ENCODE measurements at regions not wholly inside any gene's neighbourhood (a gene's known extent, or its start where the extent isn't known, plus 50 kb on each side); places are given as distances from the start of the nearest gene placed in this dataset.

GRCh38 chrX:42437211-42437610, 340.8 kb downstream of the PPP1R2C start:
- Mint-ChIP-seq H3K36me3 (ENCODE audit: low read depth) (peaks cover 6% of the 10 kb centered on the region), H3K4me1 (no peaks in the 10 kb centered on the region), H3K9me3 (peaks cover 23% of the 10 kb centered on the region), H3K27me3 (ENCODE audit: low read depth, poor library complexity) (no peaks in the 10 kb centered on the region), H3K4me3 (no peak overlapping the region), H3K27ac (no peak overlapping the region)
- DNase-seq, result no peak
- no peak for TF ChIP-seq CTCF (IDR thresholded peaks at IDR 0.05)

GRCh38 chrX:42434458-42435166, 343.4 kb downstream of the PPP1R2C start:
- DNase-seq, result no peak
- no peak overlapping the region for H3K27ac Mint-ChIP-seq
- no peak overlapping the region for H3K4me3 Mint-ChIP-seq
- peaks cover 15% of the 10 kb centered on the region for H3K36me3 Mint-ChIP-seq (ENCODE audit: low read depth)
- no peaks in the 10 kb centered on the region for H3K27me3 Mint-ChIP-seq (ENCODE audit: low read depth, poor library complexity)
- TF ChIP-seq CTCF (IDR thresholded peaks at IDR 0.05), result no peak
- peaks cover 31% of the 10 kb centered on the region for H3K9me3 Mint-ChIP-seq
- peaks cover 10% of the 10 kb centered on the region for H3K4me1 Mint-ChIP-seq

GRCh38 chrX:42432552-42432951, 345.4 kb downstream of the PPP1R2C start:
- Mint-ChIP-seq H3K4me3 (no peak overlapping the region), H3K9me3 (peaks cover 27% of the 10 kb centered on the region), H3K36me3 (ENCODE audit: low read depth) (peaks cover 15% of the 10 kb centered on the region), H3K27me3 (ENCODE audit: low read depth, poor library complexity) (no peaks in the 10 kb centered on the region), H3K4me1 (peaks cover 10% of the 10 kb centered on the region), H3K27ac (no peak overlapping the region)
- no peak for DNase-seq
- no peak for TF ChIP-seq CTCF (IDR thresholded peaks at IDR 0.05)

DNA sequence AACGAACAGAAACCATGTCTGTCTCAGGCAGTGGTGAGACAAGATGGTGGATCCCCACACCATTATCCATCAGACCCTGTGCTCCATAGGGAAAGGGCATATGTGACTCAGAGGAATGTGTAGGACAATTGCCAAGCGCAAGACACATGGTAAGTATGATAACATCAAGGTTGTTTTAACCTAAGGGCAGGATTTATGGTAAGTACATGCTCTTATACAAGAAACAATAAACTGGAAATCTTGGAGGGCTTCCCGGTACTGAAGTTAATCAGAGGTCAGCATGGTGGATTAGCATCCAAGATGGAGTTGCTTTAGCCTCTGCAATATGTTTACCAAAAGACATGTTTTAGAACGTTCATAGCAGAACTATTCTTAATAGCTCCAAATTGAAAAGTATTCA, 355.0 kb downstream of the PPP1R2C start:
- peaks cover 7% of the 10 kb centered on the region for H3K4me1 Mint-ChIP-seq
- H3K27me3 Mint-ChIP-seq (ENCODE audit: low read depth, poor library complexity), result peaks cover 3% of the 10 kb centered on the region
- no peak for TF ChIP-seq CTCF (IDR thresholded peaks at IDR 0.05)
- H3K27ac Mint-ChIP-seq, result no peak overlapping the region
- no peak overlapping the region for H3K4me3 Mint-ChIP-seq
- no peak for DNase-seq
- H3K36me3 Mint-ChIP-seq (ENCODE audit: low read depth), result no peaks in the 10 kb centered on the region
- peaks cover 20% of the 10 kb centered on the region for H3K9me3 Mint-ChIP-seq

- Mint-ChIP-seq H3K27me3 (ENCODE audit: low read depth, poor library complexity) (peaks cover 5% of the 10 kb centered on the region), H3K36me3 (ENCODE audit: low read depth) (no peaks in the 10 kb centered on the region), H3K4me3 (no peak overlapping the region), H3K4me1 (peaks cover 7% of the 10 kb centered on the region), H3K9me3 (peaks cover 20% of the 10 kb centered on the region), H3K27ac (peak overlapping the region; percentile 96)
- DNase-seq, result no peak
- TF ChIP-seq CTCF (IDR thresholded peaks at IDR 0.05), result no peak
Observed at GRCh38 chrX:42420426-42420825, 357.5 kb downstream of the PPP1R2C start.

- Mint-ChIP-seq H3K27me3 (ENCODE audit: low read depth, poor library complexity) (peaks cover 8% of the 10 kb centered on the region), H3K4me3 (no peak overlapping the region), H3K27ac (no peak overlapping the region), H3K4me1 (peaks cover 7% of the 10 kb centered on the region), H3K36me3 (ENCODE audit: low read depth) (peaks cover 3% of the 10 kb centered on the region), H3K9me3 (peaks cover 43% of the 10 kb centered on the region)
- DNase-seq, result no peak
- TF ChIP-seq CTCF (IDR thresholded peaks at IDR 0.05), result no peak
Observed at GRCh38 chrX:42415636-42416035, 362.3 kb downstream of the PPP1R2C start.

Data from nephron progenitor cell (in vitro differentiated cells).